ENCODE measurements at regions not wholly inside any gene's neighbourhood (a gene's known extent, or its start where the extent isn't known, plus 50 kb on each side); places are given as distances from the start of the nearest gene placed in this dataset.

GRCh38 chr2:180690611-180691010, 289.8 kb upstream of the UBE2E3 start:
- Histone ChIP-seq H3K27ac (no peak overlapping the region), H3K4me3 (no peak overlapping the region), H3K4me1 (peaks cover 0 to 5% (median 0%) of the 10 kb centered on the region in 4 donors), H3K9me3 (no peaks in the 10 kb centered on the region), H3K36me3 (peaks cover 0 to 2% (median 0%) of the 10 kb centered on the region in 4 donors), H3K27me3 (no peaks in the 10 kb centered on the region)
- intact Hi-C loops (cut with DNase I) = no loop called here
- no peak for TF ChIP-seq CTCF (IDR thresholded peaks at IDR 0.05)
- TF ChIP-seq POLR2A (IDR thresholded peaks at IDR 0.05) = no peak
- no peak for DNase-seq
- ATAC-seq = no peak

GRCh38 chr2:180682871-180683270, 297.5 kb upstream of the UBE2E3 start:
- Histone ChIP-seq H3K27me3 (no peaks in the 10 kb centered on the region), H3K36me3 (no peaks in the 10 kb centered on the region), H3K27ac (no peak overlapping the region), H3K4me1 (peaks cover 0 to 15% (median 0%) of the 10 kb centered on the region in 4 donors), H3K4me3 (no peak overlapping the region), H3K9me3 (no peaks in the 10 kb centered on the region)
- DNase-seq (no peak), ATAC-seq (no peak)
- WGBS (ENCODE audit: insufficient coverage, low coverage, low lambda C conversion rate, missing lambda C conversion rate) = 71% methylated on average over 1 of the region's 1 CpG
- intact Hi-C loops (cut with DNase I) = no loop called here
- TF ChIP-seq POLR2A (IDR thresholded peaks at IDR 0.05) (no peak), CTCF (IDR thresholded peaks at IDR 0.05) (no peak)

GRCh38 chr2:180679693-180680092, 300.7 kb upstream of the UBE2E3 start:
- Histone ChIP-seq H3K27me3 (no peaks in the 10 kb centered on the region), H3K27ac (no peak overlapping the region), H3K4me3 (no peak overlapping the region), H3K36me3 (no peaks in the 10 kb centered on the region), H3K9me3 (no peaks in the 10 kb centered on the region), H3K4me1 (peaks cover 0 to 29% (median 4%) of the 10 kb centered on the region in 4 donors)
- intact Hi-C loops (cut with DNase I) = no loop called here
- 62% methylated on average over 2 of the region's 2 CpGs for WGBS (ENCODE audit: insufficient coverage, low coverage, low lambda C conversion rate, missing lambda C conversion rate)
- DNase-seq (no peak), ATAC-seq (no peak)
- TF ChIP-seq CTCF (IDR thresholded peaks at IDR 0.05) (no peak), POLR2A (IDR thresholded peaks at IDR 0.05) (no peak)

- TF ChIP-seq POLR2A (IDR thresholded peaks at IDR 0.05) (no peak), CTCF (IDR thresholded peaks at IDR 0.05) (no peak)
- Histone ChIP-seq H3K4me3 (no peak overlapping the region), H3K36me3 (no peaks in the 10 kb centered on the region), H3K9me3 (no peaks in the 10 kb centered on the region), H3K27ac (peak overlapping the region in 2 of 3 donors; percentile 70), H3K4me1 (peaks cover 0 to 29% (median 4%) of the 10 kb centered on the region in 4 donors), H3K27me3 (no peaks in the 10 kb centered on the region)
- intact Hi-C loops (cut with DNase I) = no loop called here
- DNase-seq (no peak), ATAC-seq (peak in 2 of 4 donors; percentile 7 to 32)
- 17% methylated on average over 3 of the region's 3 CpGs for WGBS (ENCODE audit: insufficient coverage, low coverage, low lambda C conversion rate, missing lambda C conversion rate)
Measured at GRCh38 chr2:180678625-180678972, 301.8 kb upstream of the UBE2E3 start.

Data from right lobe of liver (tissue), 6 donors.